ENCODE measurements at regions not wholly inside any gene's neighbourhood (a gene's known extent, or its start where the extent isn't known, plus 50 kb on each side); places are given as distances from the start of the nearest gene placed in this dataset.
"Not testable (repeated sequence)": the region's sequence is repeated elsewhere in the genome, so short reads cannot be mapped to it uniquely, and the experiment has no call there.

- DNase-seq, result no peak
Measured at GRCh38 chr18:62629031-62629430, 86.3 kb upstream of the PHLPP1 start.

- no peak for DNase-seq
Measured at GRCh38 chr18:62631173-62631572, 84.2 kb upstream of the PHLPP1 start.

- DNase-seq, result no peak
Measured at GRCh38 chr18:62632788-62633455, 82.4 kb upstream of the PHLPP1 start.

GRCh38 chr18:62634458-62634857 is 80.9 kb upstream of the PHLPP1 start:
- DNase-seq, result no peak

GRCh38 chr18:62634979-62635630 is 80.2 kb upstream of the PHLPP1 start:
- DNase-seq, result no peak

GRCh38 chr18:62637403-62637802 is 77.9 kb upstream of the PHLPP1 start:
- DNase-seq, result no peak

GRCh38 chr18:62637807-62638687 is 77.3 kb upstream of the PHLPP1 start:
- DNase-seq, result no peak

- no peak for DNase-seq
Measured at GRCh38 chr18:62643181-62643580, 72.2 kb upstream of the PHLPP1 start.

- DNase-seq, result no peak
Measured at GRCh38 chr18:62644773-62645172, 70.6 kb upstream of the PHLPP1 start.

GRCh38 chr18:62647179-62647578 is 68.2 kb upstream of the PHLPP1 start:
- DNase-seq, result no peak

GRCh38 chr18:62648045-62648678 is 67.2 kb upstream of the PHLPP1 start:
- no peak for DNase-seq

GRCh38 chr18:62651276-62652056 is 63.9 kb upstream of the PHLPP1 start:
- no peak for DNase-seq

GRCh38 chr18:62652057-62652629 is 63.2 kb upstream of the PHLPP1 start:
- not testable (repeated sequence) for DNase-seq

- no peak for DNase-seq
Measured at GRCh38 chr18:62655520-62656219, 59.7 kb upstream of the PHLPP1 start.

GRCh38 chr18:62658028-62658427 is 57.3 kb upstream of the PHLPP1 start:
- no peak for DNase-seq

GRCh38 chr18:62659698-62660097 is 55.6 kb upstream of the PHLPP1 start:
- DNase-seq, result no peak

- peak; percentile 31 for DNase-seq
Measured at GRCh38 chr18:62660691-62661090, 54.6 kb upstream of the PHLPP1 start.

- DNase-seq, result no peak
Measured at GRCh38 chr18:62663731-62664336, 51.5 kb upstream of the PHLPP1 start.

GRCh38 chr18:62664414-62664813 is 50.9 kb upstream of the PHLPP1 start:
- no peak for DNase-seq

- no peak for DNase-seq
Measured at GRCh38 chr18:62665188-62665587, 50.2 kb upstream of the PHLPP1 start.
